Fibroblast of skin of right biceps (primary cell): ENCODE measurements at regions not wholly inside any gene's neighbourhood (a gene's known extent, or its start where the extent isn't known, plus 50 kb on each side); places are given as distances from the start of the nearest gene placed in this dataset.
"Not testable (repeated sequence)": the region's sequence is repeated elsewhere in the genome, so short reads cannot be mapped to it uniquely, and the experiment has no call there.

Experiments used
- DNase-seq: peaks from one replicate; pipeline ENCODE4 v3.0.0-alpha.2; 2013

- no peak for DNase-seq
Measured at GRCh38 chr18:68220458-68220857, 494.4 kb downstream of the TMX3 start.

GRCh38 chr18:68219872-68220271 lies 495.0 kb downstream of the TMX3 start:
- DNase-seq, result peak; percentile 79

GRCh38 chr18:68219274-68219673 lies 495.6 kb downstream of the TMX3 start:
- no peak for DNase-seq

- peak; percentile 58 for DNase-seq
Measured at GRCh38 chr18:68215931-68216330, 499.0 kb downstream of the TMX3 start.

DNA sequence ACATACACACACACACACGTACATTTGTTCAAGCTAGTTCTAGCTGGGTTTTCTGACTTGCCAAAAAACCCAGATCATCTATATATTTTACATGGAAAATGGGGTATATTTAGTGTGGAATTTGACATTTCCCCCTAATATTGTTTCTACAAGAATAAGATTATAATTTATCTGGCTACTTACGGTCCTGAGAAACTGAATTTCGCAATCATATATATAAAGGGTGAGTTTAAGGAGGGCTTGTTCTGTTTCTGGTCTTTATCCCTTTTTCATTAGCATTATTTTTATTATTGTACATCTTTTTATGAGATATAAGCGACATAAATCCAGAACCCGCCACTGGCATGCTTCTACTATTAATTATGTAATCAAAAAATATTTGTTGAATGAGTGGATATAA lies 528.9 kb downstream of the TMX3 start:
- DNase-seq, result no peak

DNA sequence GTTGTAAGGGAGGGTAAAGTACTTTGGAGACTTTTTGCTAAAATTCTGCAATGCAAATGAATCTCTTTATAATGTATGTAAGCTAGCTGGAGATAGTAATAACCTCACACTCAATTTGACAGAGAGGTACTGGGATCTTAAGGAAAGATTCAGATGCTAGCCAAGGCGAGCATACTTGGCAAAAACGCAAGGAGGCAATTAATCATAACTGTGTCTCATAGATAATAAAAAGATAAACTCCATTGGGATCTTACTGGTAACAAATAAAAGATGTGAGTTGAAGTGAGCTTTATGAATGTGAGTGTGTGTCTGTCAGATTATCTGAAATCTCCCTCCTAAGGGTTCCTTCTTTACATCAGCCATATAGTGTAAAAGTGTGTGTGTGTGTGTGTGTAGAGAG lies 533.0 kb downstream of the TMX3 start:
- peak; percentile 61 for DNase-seq

GRCh38 chr18:68179811-68180210 lies 535.1 kb downstream of the TMX3 start:
- no peak for DNase-seq

- no peak for DNase-seq
Measured at GRCh38 chr18:68178921-68179320, 536.0 kb downstream of the TMX3 start.

DNA sequence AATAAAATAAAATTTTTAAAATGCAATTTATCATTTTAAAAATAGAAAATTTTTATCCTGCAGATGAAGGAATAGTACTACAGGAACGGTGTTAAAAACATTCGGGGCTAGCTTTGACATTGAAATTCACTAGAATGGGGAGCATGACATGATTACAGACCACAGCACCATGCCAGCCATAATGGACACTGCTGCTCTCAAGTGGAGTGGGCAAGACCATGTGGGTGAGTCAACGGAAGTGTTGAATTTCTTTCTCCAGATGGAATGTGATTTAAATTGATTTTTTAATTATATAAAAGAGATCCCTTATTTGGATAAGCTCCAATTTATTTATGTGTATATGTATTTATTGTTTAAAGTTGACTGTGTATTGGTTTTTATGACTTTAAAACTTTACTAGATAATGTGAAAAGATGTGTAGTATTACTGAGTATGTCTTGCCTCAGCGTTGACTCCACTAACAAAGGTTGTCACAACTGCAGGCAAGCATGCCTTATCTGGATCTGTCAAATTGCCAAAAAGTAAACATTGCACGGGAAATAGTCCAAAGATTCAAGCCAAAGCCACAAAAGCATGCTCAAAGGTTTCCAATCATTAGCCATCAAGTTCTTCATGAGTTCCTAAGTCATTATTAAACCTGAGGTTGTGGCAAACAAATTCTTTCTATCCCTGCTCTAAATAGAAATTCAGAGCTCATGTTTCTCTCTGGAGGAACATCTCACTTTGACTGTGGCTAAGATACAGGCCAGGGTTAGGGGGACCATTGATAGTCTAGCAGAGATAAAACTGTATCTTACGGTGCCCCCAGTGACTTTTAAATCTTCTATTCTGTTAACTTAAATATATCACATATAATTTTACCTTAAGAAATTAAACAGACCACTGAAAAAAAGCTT lies 536.9 kb downstream of the TMX3 start:
- peak; percentile 99 for DNase-seq

DNA sequence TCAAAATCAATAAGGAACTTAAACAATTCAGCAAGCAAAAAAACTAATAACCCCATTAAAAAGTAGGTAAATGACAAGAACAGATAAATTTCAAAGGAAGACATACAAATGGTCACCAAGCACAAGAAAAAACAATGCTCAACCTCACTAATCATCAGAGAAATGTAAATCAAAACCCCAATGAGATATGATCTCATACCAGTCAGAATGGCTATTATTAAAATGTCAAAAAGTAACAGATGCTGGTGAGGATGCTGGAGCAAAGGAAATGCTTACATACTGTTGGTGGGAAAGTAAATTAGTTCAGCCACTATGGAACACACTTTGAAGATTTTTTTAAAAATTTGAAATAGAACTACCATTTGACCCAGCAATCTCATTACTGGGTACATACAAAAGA lies 538.0 kb downstream of the TMX3 start:
- peak; percentile 56 for DNase-seq

DNA sequence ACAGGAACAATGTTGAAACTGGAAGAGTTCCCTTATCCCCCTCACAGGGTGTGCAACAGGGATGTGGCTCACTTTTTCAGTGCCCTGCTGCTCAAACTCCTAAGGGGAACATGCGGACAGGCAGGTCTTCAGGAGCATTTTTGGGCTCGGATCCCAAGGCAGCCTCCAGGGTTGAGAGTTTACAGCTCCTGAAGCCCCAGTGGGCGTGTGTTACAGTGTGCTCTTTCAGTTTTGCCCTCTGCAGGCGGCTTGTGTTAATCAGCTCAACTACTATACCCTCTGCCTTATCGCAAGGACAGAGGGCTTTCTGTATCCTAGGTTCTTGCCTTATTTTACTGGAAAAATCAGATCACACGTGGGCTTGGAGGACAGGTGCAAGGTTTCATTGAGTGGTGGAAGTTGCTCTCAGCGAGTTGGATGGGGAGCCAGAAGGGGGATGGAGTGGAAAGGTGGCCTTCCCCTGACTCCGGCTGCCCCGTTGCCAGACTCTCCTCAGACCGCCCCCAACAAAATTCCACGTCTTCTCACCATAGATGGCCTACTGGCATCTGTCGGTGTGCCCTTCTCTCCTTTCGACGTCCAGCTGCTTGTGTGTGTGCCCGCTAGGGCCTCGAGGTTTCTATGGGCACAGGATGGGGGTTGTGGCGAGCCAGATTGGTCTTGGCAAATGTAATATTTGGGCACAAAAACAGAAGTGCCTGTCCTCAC lies 541.9 kb downstream of the TMX3 start:
- no peak for DNase-seq

DNA sequence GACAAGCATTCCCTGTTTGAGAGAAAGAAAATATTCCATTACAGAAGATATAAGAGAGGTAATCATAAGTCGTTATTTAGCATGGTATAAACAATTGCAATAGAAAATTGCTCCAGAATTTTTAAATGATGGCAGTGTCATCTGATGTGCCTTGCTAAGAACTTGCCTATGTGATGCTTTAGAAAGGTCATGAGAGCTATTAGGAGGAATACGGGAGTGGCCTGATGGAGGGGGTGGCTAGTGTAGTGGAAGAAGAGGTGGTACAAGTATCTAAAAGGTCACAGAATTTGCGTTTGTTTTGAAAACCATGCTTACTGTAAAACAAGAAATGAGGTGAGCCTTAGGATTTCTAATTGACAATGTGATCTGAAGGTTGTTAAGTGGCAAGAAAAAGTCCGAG lies 550.0 kb downstream of the TMX3 start:
- DNase-seq, result no peak

- not testable (repeated sequence) for DNase-seq
Measured at GRCh38 chr18:68153821-68154220, 561.1 kb downstream of the TMX3 start.

DNA sequence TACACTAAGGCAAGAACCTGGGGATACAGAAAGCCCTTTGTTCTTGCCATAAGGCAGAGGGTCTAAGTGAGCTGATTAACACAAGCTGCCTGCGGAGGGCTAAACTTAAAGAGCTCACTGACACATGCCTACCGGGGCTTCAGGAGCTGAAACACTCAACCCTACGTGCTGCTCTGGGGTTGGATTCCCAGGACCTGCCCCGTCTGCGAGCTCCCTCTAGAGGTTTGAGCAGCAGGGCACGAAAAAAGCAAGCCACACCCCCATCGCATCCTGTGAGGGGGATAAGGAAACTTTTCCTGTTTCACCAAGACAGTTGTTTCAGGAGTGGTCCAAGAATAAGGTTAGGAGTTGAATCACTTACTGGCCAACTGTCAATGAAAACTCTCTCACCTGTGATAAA lies 562.1 kb downstream of the TMX3 start:
- no peak for DNase-seq

DNA sequence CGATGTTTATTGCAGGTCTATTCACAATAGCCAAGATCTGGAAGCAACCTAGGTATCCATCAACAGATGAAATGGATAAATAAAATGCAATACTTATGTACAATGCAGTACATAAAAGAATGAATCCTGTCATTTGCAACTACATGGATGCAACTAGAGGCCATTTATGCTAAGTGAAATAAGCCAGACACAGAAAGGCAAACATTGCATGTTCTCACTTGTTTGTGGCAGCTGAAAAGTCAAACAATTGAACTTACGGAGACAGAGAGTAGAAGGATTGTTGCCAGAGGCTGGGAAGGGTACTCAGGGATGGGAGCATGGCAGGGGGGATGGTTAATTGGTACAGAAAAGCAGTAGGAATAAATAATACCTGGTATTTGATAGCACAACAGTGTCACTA lies 563.9 kb downstream of the TMX3 start:
- DNase-seq, result no peak

DNA sequence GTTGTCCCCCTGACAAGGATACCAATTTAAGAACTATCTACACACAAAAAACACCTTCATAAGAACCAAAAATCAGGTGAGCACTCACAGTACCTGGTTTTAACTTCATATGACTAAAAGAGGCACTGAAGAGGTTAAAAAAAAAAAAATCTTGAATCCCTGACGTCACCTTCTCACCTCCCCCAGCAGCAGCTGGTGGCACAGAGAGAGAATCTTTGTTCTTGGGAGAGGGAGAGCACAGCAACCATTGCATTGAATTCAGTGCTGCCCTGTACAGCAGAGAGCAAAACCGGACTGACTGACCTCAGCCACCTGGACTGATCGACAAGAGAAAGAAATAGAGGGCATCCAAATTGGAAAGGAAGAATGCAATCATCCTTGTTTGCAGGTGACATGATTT lies 566.0 kb downstream of the TMX3 start:
- no peak for DNase-seq

GRCh38 chr18:68147728-68148127 lies 567.2 kb downstream of the TMX3 start:
- DNase-seq, result no peak

DNA sequence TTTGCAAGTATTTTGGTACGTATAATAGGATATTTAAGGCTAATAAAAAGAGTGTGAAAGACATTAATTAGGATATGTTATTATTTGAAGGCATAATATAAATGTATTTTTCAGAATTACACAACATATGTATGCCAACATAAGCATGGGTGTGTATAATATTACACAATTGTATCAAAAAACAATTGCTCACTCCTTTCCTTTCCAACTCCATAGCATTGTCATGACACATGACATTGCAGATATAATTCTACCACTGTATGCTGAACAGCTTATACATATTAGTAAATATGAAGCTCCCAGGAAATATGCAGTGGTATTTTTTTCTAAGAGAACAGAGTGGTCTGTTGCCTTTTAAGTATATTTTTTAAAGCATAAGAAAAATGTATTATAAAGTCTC lies 593.1 kb downstream of the TMX3 start:
- DNase-seq, result peak; percentile 48

DNA sequence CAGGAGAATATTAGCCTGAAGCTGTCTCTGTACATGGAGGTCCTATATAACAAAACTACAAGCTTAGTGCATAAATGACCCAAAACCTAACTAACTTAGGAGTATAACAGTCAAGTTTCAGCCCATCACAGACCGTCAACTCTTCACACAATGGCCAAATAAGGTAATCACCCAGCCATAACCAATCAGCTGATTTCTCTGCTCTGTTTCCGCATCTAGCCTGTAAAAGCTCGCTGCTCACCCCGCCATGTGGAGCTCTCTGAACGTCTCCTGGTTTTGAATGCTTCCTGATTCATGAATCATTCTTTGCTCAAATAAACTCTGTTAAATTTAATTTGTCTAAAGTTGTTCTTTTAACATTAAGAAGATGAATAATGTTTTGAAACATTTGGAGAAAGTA lies 593.6 kb downstream of the TMX3 start:
- peak; percentile 19 for DNase-seq

DNA sequence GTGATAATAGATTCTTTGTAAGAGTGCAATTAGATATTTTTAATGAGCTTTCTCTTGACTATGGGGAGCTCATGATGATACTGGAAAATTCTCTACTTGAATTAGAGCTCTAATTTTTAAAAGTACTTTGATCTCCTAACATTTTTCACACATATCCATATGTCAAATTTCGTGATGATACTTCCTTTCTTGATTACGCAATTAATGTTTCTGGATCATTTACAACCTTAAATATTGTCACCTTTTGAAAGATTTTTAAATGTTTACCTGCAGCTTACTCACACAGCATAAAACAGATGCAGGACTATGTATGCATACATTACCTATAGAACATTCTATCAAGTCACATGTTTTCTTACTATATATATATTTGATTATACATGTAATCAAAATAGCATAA lies 598.5 kb upstream of the DSEL start:
- DNase-seq, result no peak

- DNase-seq, result peak; percentile 20
Measured at GRCh38 chr18:68104036-68104435, 587.5 kb upstream of the DSEL start.

- DNase-seq, result no peak
Measured at GRCh38 chr18:68103561-68103960, 587.0 kb upstream of the DSEL start.

DNA sequence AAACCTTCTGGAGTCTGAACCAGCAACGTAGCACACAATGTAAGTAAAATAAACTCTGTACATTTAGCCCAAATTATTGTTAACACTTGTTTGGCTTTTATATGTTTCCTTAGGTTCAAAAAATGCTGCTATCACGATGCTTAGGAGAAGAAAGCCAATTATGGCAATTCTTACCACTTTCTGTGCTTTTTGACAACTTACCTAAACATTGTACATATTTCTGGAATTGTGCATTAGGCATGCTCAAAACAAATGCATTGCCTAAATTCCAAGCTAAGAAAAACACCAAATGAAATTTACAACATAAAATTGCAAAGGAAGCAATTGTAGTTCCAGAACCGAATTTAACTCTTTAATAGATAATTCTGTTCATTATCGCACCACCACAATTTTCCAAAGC lies 585.6 kb upstream of the DSEL start:
- DNase-seq, result no peak

DNA sequence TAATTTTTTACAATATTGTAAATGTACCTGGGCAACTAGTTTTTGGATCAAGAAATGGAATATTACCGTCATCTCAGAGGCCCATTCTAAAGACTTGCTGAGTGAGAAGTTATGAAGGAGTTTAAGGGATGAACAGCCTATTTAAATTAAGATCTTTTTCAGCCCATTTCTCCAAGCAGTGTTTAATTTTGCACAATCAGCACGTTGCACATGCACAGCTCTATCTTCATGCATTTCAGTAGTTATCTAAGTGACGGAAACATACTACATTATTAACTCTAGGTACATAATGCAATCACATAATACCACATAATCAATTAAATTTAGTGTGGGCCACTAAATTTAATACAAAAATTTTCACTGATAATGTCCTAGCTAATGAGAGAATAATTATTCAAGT lies 582.1 kb upstream of the DSEL start:
- DNase-seq, result no peak
